Testis (tissue), 2 donors: ENCODE measurements at regions not wholly inside any gene's neighbourhood (a gene's known extent, or its start where the extent isn't known, plus 50 kb on each side); places are given as distances from the start of the nearest gene placed in this dataset.

Experiments
- CTCF ChIP-seq, 3 experiments: fragments of 450-650 bp in 2 of 3; fragments of 200-600 bp in 1 of 3; sonication (generic) in 1 of 3; IDR thresholded peaks; one replicate each; pipeline ENCODE4 v1.5.1; 2016 to 2019; ENCODE audit warnings: antibody characterized with exemption in 3 of 3, mild to moderate bottlenecking in 2 of 3, moderate library complexity in 1 of 3
- POLR2A ChIP-seq: fragments of 450-650 bp; IDR thresholded peaks from one replicate; pipeline ENCODE4 v1.6.1; 2017; ENCODE audit warnings: antibody characterized with exemption, mild to moderate bottlenecking, moderate library complexity

DNA sequence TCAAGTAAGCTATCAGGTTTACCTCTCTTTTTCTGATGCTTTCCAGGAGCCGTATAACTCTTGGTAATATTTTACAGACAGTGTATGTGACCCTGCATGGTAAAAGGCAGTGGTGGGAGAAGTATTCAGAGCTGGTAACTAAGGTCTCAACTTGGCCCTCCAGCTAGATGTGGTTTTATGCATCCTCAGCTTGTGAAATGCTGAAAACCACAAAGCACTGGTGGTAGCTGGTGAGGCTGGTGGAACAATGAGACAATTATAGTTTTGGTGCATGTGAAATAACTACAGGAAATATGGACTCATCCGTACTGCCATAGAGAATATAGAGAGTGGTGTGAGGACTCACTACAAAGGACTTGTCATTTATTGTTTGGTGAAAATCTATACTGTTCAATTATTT lies 383.0 kb upstream of the PCDH15 start:
- TF ChIP-seq CTCF (IDR thresholded peaks at IDR 0.05) (no peak), POLR2A (no peak)
